GM12891 (cell line): ENCODE measurements at regions not wholly inside any gene's neighbourhood (a gene's known extent, or its start where the extent isn't known, plus 50 kb on each side); places are given as distances from the start of the nearest gene placed in this dataset.

Experiments used
- DNase-seq: peaks from one replicate; pipeline ENCODE4 v3.0.0; 2011; ENCODE audit warnings: low spot score; ENCODE audit not compliant: insufficient read length
- FAIRE-seq: peaks from 2 replicates; lab custom pipeline; 2011; peaks lifted over from hg19 to GRCh38; lab: Jason Lieb, UNC
- PAX5 ChIP-seq: IDR thresholded peaks from 2 replicates; pipeline ENCODE4 v1.6.1; 2011; ENCODE audit warnings: low read length, moderate library complexity, mild to moderate bottlenecking; ENCODE audit not compliant: insufficient read depth, severe bottlenecking
- POLR2A ChIP-seq: IDR thresholded peaks from 2 replicates; pipeline ENCODE4 v1.6.1; 2011; ENCODE audit warnings: low read depth, low read length, control low read depth
- POLR2AphosphoS5 ChIP-seq: IDR thresholded peaks from 2 replicates; pipeline ENCODE4 v1.6.1; 2011; ENCODE audit warnings: low read depth, low read length, control low read depth
- POU2F2 ChIP-seq: IDR thresholded peaks from 2 replicates; pipeline ENCODE4 v1.6.1; 2011; ENCODE audit warnings: low read depth, mild to moderate bottlenecking, control low read depth, low read length, moderate library complexity
- SPI1 ChIP-seq: IDR thresholded peaks from 2 replicates; pipeline ENCODE4 v1.6.1; 2011; ENCODE audit warnings: low read depth, low read length, control low read depth
- TAF1 ChIP-seq: IDR thresholded peaks from 2 replicates; pipeline ENCODE4 v1.6.1; 2011; ENCODE audit warnings: low read depth, low read length, control low read depth

DNA sequence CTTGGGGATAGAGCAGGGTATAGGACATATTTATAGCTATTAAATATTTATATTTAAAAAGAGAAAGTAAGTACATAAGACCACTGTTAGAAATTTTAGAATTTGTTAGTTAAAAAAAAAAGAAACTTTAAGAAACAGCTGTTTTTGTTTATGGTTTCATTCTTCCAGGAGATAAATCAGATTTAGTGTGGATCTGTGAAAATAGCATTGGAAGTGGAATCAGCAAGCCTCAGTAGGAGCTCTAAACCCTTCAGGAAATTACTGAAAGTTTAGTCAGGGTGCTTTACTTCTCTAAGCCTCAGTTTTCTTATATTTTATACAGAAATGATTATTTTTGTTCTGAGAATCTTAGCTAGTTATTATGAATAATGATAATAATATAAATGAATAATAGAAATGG, 316.0 kb upstream of the NOVA1 start:
- TF ChIP-seq POLR2A, result no peak
- TF ChIP-seq POLR2AphosphoS5, result no peak
- no peak for TF ChIP-seq SPI1
- TF ChIP-seq TAF1, result no peak
- TF ChIP-seq PAX5, result no peak
- no peak for TF ChIP-seq POU2F2
- no peak for FAIRE-seq
- DNase-seq, result no peak

DNA sequence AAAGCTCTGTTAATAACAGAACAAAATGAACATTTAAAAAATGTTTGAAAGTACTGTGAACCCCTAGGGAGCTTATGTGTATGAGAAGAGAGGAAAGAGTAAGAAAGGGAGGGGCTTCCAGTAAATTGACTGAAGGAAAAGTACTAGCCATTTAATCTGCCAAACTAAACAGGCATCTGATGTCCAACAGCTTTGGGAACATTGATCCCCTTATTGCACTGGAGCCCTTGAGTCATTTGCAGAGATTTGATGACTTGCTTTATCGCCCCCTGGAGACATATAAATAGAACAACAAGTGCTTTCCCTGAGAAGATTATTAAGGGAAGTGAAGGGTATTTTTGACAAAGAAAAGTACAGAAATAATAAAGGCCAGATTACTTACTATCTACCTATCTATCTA, 319.3 kb upstream of the NOVA1 start:
- TF ChIP-seq SPI1 (no peak), POLR2AphosphoS5 (no peak), POLR2A (no peak), TAF1 (no peak), PAX5 (no peak)
- FAIRE-seq, result no peak
- no peak for DNase-seq

DNA sequence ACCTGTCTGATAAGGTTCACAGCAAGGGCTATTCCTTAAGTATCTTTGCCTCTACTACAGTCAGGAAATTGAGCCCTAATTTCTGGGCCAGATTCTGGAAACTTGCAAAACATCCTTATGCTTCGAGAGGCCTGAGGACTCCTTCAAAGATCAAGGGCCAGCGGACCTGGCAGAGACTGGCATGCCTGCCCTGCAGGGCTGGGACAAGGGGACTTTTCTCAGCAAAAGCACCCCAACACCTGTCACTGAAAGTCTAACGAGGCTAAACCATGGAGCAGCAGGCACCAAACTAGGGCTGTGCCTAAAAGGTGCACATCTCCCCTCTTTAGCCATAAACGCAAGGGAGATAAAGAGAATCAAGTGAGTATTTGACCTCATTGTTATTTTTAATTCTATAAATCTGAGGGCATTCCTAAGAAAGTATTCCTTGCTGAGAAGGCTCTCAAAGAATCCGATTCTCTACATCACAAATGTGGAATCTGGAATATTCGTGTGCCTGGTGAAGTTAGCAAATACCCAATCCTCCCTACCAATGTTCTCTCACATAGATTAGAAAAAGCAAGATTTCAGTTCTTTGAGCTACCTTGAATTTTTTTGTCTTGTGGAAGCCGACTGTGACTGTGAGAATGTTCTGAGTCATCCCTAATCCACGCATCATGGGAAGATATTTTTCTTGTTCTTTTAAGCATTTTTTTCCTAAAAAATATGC, 328.2 kb upstream of the NOVA1 start:
- FAIRE-seq, result no peak
- DNase-seq, result no peak
- no peak for TF ChIP-seq PAX5
- no peak for TF ChIP-seq POLR2A
- no peak for TF ChIP-seq POU2F2
- no peak for TF ChIP-seq POLR2AphosphoS5
- no peak for TF ChIP-seq SPI1

DNA sequence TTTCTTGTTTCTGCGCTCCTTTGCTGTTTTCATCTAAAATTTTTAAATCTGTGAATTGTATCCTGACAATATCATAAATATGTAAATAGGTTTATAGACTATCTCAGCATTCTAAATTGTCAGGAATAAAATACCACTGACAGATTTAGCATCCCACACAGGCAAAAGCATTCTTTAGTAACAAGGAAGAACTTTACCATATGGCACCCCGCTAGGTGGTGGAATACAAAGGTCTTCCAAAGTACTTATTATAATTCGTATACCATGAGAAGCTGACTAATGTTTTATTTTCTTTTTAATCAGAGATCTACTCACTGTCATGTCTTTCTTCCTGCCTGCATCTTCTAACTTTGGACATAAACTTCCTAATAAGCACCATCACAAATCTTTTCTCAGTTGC, 328.8 kb upstream of the NOVA1 start:
- DNase-seq, result no peak
- no peak for FAIRE-seq
- no peak for TF ChIP-seq POU2F2
- no peak for TF ChIP-seq POLR2AphosphoS5
- no peak for TF ChIP-seq POLR2A
- TF ChIP-seq PAX5, result no peak
- no peak for TF ChIP-seq TAF1
- TF ChIP-seq SPI1, result no peak

DNA sequence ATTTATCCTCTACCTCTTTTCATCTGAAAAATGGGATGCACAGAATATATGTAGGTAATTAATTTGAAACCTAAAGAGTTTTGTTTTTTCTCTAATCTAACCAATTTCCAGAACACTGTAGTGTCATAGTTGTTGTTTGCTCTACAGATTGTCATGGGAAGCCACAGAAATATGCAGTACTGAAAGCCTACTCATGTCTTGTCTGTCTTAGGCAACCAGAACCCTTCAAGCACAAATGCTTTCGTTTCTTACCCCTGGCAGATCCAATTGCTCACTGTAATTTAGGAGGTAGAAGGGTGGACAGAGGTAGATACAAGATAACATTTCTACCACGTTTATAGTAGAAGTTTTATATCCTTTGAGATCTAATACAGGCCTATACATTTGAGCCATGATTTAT, 330.2 kb upstream of the NOVA1 start:
- FAIRE-seq, result no peak
- DNase-seq, result no peak
- TF ChIP-seq POLR2A (no peak), POU2F2 (no peak), TAF1 (no peak), SPI1 (no peak), PAX5 (no peak), POLR2AphosphoS5 (no peak)

DNA sequence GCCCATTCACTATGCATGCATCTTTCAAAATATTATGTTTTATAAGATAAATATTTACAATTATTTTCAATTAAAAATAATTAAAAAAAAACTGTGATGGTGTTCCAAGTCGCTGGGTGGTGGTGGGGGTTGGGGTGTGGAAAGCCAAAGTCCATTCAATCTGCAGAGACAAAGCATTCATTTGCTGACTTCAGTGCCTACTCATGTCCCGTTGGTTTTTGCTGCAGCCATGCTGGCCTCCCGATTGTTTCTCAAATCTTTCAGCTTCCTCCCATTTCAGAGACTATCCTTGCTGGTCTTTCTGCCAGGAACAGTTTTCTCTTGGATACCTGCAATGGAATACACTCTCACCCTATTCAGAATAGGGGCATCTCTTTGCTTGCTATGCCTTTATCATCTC, 331.5 kb upstream of the NOVA1 start:
- FAIRE-seq (no peak), DNase-seq (no peak)
- TF ChIP-seq PAX5, result no peak
- no peak for TF ChIP-seq POU2F2
- no peak for TF ChIP-seq SPI1
- TF ChIP-seq POLR2A, result no peak

DNA sequence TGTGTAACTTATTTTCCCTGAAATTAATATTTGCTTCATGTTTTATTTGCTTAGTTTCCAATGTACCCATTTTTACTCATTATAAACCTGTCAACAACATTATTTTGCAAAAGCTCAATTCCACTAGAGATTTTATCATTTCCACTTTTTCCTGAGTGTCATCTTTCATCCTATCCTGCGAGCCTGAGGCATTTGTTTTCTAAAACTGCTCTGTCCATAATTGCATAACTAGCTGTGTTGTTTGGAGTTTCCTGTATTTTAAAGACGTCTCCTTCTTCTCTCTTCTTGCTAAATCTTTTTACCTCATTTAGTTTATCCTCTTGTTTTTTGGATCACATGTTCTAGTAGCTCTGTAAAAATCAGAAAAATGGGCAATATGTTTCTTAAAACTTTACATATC, 332.7 kb upstream of the NOVA1 start:
- no peak for DNase-seq
- no peak for TF ChIP-seq PAX5
- no peak for TF ChIP-seq TAF1
- no peak for TF ChIP-seq SPI1
- no peak for TF ChIP-seq POLR2AphosphoS5
- TF ChIP-seq POLR2A, result no peak
- no peak for TF ChIP-seq POU2F2
- FAIRE-seq, result no peak

DNA sequence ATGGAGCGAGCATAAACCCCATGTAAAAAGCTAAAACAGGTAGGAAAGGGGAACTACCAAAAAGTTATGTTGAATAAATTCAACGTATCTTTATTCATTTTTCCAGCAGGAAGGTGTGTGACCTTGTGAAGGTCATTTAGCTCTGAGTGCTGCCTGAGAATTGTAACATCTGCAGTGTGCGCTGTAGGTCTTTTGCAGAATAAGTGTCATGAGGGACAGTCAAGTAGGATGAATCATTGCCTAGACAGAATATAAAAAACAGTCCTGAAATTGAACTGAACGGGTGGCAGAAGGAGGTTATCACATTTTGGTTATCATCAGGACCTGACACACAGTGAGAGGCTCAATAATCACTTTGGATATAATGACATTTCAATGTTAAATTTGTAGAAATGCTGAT, 334.8 kb upstream of the NOVA1 start:
- FAIRE-seq (no peak), DNase-seq (no peak)
- TF ChIP-seq SPI1 (no peak), POLR2AphosphoS5 (no peak), POU2F2 (no peak), PAX5 (no peak), TAF1 (no peak), POLR2A (no peak)

DNA sequence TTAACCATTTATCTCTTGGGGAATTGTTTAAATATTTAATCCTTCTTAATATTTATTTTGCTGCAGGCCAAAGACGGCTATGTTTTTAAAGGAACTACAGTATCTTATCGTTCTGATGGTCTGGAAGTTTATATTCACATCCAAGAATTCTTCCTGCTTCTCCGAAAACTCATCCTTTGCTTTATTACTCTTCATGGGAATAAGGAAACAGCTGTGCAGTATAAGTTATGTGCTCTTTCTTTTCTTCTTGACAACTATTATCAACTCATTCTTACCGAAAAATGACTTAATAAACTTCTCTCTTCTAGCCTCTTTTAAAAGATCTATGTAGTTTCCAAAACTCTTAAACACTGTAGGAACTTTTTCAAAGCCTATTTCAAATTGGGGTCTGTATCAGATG, 335.6 kb upstream of the NOVA1 start:
- no peak for DNase-seq
- TF ChIP-seq POLR2A, result no peak
- no peak for TF ChIP-seq TAF1
- no peak for TF ChIP-seq POLR2AphosphoS5
- TF ChIP-seq PAX5, result no peak
- TF ChIP-seq POU2F2, result no peak
- no peak for TF ChIP-seq SPI1
- FAIRE-seq, result no peak

DNA sequence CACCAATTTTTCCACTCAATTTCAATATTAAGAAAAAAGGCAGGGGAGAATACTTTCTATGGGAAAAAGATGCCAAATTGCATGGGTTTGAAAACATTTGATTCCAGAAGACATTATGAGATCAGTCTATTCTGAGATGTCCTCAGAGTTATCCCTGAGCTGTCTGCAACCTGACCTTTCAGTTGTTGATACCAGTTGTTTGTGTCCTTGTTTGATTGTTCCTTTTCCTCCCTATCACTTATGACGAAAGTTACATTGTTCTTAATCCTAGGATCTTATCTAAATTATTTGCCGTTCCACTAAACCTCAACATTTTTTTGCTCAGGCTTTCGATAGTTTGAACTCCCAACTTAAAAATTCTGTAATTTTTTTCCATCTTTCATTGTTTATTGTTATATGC, 336.3 kb upstream of the NOVA1 start:
- FAIRE-seq (no peak), DNase-seq (no peak)
- no peak for TF ChIP-seq POLR2AphosphoS5
- TF ChIP-seq POLR2A, result no peak
- TF ChIP-seq POU2F2, result no peak
- no peak for TF ChIP-seq TAF1
- TF ChIP-seq PAX5, result no peak
- no peak for TF ChIP-seq SPI1
